C4-2B (cell line): ENCODE measurements at regions not wholly inside any gene's neighbourhood (a gene's known extent, or its start where the extent isn't known, plus 50 kb on each side); places are given as distances from the start of the nearest gene placed in this dataset.

Experiments used
- ZFX ChIP-seq: fragments of 450-650 bp; IDR thresholded peaks from 2 replicates; pipeline ENCODE4 v1.6.1; 2017
- TF ChIP-seq, protein P1 (sequence below): fragments of 450-650 bp; conservative IDR thresholded peaks from 2 replicates; pipeline ENCODE4 v1.5.1; 2017; ENCODE audit warnings: mild to moderate bottlenecking

- TF ChIP-seq, protein P1, sequence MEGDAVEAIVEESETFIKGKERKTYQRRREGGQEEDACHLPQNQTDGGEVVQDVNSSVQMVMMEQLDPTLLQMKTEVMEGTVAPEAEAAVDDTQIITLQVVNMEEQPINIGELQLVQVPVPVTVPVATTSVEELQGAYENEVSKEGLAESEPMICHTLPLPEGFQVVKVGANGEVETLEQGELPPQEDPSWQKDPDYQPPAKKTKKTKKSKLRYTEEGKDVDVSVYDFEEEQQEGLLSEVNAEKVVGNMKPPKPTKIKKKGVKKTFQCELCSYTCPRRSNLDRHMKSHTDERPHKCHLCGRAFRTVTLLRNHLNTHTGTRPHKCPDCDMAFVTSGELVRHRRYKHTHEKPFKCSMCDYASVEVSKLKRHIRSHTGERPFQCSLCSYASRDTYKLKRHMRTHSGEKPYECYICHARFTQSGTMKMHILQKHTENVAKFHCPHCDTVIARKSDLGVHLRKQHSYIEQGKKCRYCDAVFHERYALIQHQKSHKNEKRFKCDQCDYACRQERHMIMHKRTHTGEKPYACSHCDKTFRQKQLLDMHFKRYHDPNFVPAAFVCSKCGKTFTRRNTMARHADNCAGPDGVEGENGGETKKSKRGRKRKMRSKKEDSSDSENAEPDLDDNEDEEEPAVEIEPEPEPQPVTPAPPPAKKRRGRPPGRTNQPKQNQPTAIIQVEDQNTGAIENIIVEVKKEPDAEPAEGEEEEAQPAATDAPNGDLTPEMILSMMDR = no peak
- TF ChIP-seq ZFX = no peak
These were observed 1447.5 kb downstream of the EFNB2 start for GRCh38 chr13:105087945-105088344.
